HG03280 (cell line): ENCODE measurements at regions not wholly inside any gene's neighbourhood (a gene's known extent, or its start where the extent isn't known, plus 50 kb on each side); places are given as distances from the start of the nearest gene placed in this dataset.

Experiments
- ATAC-seq: cut with Tn5 transposase; IDR thresholded peaks from one replicate; pipeline ENCODE4 v1.9.1; 2021; ENCODE audit warnings: mild to moderate bottlenecking, moderate library complexity; ENCODE audit not compliant: unreplicated experiment

DNA sequence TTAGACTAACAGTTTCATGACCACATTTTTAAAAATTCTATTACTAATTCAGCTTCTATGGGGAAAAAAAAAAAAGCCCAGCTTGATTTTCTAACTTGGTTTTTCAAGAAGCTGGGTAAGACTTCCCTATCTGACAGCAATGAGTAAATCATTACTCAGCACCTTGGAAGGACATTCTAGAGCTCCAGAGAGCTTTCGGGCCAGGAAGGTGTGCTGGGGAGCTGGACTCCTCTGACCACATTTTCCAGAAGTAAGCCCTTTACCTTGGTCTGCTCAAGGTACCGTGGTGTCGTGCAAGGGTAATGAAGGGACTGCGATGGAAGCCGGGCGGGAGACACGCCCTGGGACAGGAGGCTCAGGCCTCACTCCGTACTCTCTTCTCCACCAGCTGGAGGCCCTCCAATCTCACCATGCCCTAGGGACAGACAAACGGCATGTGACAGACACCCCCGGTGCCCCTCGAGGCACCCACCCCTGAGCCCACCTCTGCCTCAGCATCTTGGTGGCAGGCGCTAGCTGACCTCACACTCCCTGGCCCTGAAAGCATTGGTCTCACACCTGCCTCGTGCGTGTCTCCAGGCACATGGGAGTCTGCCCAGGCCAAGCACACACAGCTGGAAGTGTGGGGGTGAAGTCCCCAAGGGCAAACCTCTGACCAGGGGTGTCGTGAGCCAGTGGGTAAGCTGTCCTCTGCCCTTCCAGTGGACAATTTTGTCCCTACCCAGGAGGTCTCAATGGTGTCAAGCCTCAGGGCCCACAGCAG, 152.1 kb downstream of the OAT start:
- ATAC-seq = no peak

DNA sequence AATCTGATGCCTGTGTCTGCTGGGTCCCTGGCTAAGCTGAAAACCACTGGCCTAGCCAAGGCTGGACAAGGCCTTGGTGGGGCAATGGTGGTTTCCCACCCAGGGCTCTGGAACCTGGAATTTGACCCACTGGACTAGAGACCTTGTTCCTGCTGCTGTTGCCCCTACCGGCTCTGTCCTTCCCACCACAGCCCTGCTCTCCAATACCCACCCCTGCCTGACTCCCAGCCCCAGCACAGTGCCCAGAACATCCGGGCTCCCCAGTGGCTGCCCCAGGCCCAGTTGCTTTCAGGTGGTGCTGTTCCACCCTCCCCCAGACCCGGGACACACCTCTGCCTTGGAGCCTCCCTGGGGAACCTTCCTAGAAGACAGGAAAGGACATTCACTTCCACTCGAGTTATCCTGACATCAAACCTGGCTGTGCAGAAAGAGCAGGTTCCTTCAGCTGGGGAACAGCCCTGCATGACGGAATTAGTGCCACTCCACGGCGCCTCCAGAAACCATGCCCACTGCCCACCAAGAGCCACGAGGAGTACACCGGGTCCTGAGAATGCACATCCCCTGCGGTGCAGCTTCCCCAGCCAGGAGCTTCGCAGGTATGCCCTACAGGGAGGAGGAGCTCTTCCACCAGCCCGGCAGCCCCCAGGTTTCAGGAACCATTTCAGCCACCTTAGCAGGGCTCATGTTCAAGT, 152.8 kb downstream of the OAT start:
- ATAC-seq = no peak

DNA sequence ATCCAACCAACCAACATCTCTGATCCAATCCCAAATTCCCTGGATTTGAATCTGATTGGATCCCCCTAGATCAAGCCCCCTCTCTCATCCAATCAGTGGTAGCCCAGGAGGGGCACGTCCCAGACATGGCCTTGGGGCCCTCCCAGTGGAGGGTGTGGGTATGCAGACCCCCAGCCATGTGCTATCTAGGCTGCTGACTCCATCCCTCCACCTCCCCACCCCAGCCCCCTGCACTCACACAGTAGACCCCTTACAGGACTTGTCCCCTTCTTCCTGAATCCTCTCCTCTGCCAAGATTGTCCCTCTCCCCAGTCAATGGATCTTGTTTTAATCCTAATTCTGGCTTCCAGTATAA, 153.4 kb downstream of the OAT start:
- ATAC-seq = no peak

DNA sequence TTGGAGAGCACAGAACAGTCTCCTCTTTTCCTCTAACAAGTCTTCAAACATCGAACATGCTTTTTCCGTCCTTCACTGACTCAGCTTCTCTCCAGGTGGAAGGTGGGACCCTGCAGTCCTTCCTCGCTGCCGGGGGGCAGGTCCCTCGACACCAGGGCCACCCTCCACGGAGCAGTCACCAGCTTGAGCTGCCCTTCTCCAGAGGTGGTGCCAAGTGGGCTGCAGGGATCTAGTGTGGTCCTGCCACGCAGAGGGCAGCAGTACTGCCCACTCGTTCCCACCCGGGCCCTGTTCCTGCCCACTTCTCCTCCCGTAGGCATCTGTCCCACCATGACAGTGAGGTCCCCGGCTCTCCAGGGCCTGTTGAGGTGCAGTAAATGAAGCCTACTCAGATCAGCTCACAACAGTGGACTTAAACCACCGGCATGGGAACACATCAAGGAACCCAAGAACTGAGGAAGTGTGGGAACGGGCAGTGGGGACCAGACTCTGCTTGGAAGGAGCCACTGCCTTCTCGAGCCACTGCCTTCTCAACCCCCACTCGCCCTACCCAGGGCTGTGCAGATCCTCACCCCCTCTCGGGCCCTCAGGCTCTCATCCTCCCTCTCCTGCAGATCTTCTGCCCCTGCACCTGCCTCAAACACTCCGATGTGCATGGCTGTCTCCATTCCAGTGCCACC, 153.9 kb downstream of the OAT start:
- ATAC-seq = no peak

DNA sequence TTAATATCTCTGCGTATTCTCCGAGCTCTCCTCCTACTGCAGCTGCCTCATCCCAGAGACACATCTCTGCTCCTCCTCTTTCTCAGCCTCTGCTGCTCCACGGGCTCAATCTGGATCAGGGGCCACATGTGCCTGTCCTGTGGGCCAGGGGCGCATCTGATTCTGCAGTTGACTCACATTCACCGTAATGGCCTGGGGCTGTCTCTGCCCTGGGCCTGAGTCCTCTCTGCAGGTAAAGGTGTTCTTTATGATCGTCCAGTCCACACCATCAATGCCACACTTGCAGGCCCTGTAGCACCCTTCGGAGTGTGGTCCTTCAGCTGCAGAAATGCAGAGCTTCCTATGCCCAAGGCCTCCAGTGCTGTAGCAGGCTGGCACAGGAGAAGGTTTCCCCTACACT, 154.5 kb downstream of the OAT start:
- ATAC-seq = no peak

DNA sequence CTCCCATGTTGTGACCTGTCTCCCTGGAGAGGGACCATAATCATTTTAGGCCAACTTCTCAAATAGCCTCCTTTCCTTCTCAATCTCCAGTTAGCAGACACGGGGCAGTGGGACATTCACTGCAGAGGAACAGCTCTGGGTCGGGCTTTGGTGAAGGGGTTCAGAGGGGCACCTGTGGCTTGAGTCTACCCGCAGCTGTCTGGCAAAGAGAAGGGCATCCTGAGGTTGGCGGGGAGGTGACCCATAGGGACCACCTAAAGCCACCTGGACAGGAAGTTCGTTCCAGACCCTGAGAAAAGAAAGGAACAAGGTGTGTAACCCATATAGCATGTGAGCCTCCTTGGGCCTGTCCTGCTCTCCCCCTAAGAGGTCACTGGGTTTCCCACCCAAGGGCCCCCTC, 155.0 kb downstream of the OAT start:
- ATAC-seq = no peak

DNA sequence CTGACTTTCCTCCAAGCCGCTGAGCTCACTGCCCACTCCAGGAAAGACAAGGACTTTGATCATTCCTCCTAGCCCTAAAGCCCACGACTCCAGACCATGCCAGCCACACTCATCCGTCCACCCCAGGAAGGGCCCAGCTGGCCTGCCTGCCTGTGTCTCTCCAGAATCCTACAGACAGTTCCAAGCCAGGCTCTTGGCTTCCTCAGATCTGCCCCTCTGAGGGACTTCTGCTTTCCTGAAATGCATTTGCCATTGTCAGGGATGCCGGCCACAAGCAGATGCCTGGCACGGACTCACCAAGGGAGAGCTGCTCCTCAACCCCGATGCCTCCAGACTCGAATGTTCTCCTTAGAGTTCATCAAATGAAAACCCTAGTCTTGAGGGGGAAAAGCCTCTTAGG, 155.8 kb downstream of the OAT start:
- ATAC-seq = no peak

DNA sequence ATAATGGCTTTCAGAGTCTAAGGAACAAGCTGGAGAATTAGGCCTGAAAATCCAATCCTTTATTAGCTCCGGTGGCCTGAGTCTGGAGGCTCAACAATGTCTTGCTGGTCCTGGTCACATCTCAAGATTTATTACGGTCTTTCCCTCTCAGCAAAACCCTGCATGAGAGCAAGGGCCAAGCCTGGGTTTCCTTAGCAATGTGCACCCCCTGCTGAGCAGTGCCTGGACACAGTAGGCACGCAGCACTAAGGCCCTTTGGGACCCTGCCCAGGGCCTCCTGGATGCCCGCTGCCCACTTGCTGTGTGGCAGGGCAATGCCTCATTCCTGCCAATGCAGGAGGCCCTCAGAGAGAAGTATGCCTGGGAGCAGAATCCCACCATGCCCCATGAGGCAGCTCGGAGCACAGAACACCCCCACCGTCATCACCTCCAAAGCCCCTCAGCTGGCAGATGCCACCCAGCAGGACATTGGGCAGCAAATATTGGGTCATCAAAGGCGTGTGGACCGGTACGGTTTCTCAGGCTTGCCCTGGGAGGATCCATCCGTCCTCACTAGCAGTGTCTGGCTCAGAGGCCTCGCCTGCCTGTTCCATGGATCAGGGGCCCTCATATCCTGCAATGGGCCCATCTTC, 156.4 kb downstream of the OAT start:
- ATAC-seq = no peak

DNA sequence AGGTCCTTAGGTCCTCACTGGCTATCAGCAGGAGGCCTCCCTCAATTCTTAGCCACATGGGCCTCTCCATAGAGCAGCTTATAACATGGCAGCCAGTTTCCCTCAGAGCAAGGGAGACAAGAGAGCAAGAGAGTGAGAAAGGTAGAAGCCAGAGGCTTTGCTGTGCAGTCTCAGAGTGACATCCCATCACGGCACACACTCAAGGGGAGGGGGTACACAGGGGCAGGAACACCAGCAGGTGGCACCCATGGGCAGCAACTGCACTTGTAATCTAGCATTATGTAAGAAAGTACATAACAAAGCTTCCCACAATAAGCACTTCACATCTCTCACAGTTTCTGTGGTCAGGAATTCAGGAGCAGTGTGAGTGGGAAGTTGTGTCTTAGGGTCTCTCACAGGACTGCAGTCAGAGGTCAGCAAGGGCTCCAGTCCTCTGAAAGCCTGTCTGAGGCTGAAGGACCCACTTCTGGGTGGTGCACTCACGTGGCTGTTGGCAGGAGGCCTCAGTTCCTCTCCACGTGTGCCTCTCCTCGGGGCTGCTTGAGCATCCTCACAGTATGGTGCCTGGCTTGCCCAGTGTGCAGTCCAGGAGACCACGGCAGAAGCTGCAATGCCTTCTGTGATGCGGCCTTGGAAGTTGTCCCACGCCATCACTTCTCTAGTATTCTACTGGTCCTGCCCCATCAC, 159.4 kb downstream of the OAT start:
- no peak for ATAC-seq

DNA sequence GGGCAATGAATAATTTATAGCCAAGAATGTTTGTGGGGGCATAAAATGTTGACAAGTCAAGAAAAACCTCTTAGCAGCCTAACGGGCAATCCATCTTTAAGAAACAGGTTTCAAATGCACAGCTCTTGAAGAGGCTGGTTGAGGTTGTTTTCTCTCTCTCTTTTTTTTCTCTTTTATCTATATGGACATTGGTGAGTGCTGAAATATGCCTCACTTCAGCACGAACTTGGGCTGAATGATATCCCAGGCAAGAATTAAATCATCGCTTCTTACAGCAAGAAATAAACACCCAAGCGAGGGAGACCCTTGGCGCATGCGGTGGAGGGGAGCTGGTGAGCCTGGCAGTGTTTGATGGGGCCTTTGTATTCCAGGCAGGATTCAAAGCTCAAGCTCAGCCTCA, 160.9 kb downstream of the OAT start:
- no peak for ATAC-seq

DNA sequence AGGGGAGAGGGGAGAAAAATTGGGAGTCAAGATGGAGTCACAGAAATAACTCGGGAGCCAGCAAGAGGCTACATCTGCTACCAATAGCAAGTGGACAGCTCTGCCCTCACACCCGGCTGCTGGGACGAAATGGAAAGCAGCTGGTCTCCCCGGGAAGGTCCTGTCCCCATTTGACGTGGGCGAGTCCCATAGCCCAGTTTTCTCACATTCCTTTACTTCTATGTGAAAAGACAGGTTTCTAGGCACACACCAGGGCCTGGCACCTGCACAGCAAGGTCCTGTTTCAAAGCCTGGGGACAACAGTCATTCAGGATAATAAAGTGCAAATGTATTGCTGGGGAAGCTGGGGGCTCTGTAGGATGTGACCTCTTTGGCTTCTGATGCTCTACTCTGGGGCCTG, 162.6 kb downstream of the OAT start:
- ATAC-seq = no peak

DNA sequence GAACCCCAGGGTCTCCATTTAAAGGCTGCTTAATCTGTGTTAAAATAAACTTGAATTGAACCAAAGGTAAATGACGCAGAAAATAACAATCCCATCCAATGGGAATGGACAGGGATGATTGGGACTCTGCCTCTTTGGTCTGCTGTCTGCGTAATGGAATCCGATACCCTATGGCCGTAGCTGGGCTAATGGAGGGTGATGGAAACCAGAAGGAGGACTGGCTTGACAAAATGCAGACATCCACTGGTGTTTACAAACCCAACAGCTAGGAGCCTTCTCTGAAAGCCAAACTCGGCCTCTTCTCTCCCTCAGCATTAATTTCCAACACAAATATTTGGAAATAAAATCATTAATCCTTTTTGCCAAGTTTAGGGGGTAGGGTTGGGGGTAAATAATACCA, 162.2 kb upstream of the CHST15 start:
- ATAC-seq = no peak

DNA sequence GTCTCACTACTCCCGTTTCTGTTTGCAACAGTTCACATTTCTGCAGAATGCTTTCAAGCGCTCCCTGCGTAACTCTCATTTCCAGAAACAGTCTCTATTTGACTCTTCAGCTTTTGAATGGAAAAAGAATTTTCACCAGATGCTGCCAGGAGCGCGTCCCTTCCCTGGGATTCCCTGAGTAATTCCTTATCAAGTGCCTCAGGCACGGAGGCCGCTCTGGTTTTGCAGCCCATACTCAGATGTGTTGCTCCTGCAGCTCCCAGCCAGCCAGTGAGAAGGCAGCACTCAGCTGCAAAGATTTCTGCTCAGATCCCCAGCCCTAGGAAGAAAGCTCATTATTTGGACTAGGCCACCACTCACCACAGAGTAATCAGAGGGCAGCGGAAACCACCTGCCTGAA, 161.1 kb upstream of the CHST15 start:
- no peak for ATAC-seq

DNA sequence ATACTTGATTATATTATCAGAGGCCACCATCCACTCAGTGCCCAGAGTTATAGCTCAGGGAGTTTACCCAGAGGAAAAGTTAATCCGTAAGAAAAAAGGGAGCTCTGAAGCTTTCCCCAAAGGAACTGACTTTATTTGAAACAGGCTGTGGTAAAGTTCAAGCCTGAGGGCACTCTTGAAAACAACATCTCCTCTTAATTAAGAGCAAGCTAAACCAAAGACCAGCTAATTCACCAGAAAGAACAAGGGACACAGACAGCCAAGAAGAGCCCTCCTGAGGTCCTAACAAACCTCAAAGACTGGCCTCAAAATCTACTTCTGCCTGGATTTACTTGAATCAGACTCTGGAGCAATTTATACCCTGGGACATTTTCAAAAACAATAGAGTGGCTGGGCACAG, 159.6 kb upstream of the CHST15 start:
- no peak for ATAC-seq

DNA sequence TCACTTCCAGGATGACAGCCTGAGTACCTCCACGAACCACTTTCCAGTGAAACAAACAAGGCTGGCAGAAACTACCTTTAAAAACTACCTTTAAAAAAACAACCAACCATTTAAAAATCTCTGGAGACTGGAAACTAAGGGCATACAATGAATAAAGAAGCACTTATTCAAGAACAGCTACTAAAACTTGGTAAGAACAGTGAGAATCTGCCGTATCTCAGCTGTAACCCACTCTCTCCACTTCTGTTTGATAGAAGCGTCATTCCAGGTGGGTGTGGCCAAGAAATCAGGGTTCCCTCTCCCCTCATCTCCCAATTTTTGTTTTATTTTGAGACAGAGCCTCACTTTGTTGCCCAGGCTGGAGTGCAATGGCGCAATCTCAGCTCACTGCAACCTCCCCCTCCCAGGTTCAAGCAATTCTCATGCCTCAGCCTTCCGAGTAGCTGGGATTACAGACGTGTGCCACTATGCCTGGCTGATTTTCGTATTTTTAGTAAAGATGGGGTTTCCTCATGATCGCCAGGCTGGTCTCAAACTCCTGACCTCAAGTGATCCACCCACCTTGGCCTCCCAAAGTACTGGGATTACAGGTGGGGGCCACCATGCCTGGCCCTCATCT, 158.8 kb upstream of the CHST15 start:
- ATAC-seq = no peak

DNA sequence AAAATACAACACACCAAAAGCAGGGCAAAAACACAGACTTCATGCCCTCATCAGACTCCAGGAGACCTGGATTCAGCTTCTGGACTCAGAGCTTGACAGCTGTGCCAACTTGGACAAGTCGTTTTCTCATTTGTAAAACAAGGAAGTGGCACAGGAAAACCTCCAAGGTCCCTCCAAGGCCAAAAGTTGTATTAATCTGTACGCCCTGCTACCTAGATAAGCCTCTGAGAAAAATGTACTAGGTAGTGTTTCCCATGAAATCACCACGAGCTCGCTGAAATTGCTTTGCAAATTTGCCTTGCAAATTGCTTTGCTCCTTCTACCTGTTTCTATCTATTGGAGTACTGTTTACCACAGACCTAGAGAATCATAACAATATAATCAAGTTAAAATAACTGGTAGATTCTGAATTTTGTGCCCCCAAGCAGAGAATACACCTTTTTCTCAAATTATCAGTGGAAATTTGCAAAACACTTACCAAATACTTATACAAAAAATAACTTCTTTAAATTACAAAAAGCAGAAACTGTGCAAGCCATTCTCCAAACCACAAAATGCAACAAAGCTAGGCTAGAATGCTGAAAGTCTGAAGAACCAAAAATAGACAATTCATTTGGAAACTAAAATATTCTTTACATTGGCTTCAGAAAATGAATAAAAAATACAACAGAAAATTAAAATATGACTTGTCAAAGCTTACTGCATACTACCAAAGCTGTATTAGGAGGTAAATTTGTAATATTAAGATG, 158.1 kb upstream of the CHST15 start:
- ATAC-seq = no peak

DNA sequence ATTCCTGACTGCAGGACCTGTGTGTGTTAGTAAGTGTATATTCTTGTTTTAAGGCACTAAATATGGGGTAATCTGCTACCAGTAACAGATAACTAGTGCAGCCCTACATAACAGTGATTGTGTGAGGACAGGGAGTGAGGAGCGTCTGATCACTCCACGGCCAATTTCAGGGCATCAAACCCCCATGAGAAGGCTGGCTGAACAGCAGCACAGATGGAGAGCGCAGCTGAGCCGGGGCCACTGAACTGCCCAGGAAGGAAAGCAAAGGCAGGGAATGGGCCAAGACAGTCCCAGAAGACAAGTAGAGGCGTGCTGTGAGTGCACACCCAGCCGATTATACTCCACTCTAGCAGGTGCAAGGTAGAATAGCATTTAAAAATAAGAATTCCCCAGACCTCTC, 157.1 kb upstream of the CHST15 start:
- ATAC-seq = no peak

DNA sequence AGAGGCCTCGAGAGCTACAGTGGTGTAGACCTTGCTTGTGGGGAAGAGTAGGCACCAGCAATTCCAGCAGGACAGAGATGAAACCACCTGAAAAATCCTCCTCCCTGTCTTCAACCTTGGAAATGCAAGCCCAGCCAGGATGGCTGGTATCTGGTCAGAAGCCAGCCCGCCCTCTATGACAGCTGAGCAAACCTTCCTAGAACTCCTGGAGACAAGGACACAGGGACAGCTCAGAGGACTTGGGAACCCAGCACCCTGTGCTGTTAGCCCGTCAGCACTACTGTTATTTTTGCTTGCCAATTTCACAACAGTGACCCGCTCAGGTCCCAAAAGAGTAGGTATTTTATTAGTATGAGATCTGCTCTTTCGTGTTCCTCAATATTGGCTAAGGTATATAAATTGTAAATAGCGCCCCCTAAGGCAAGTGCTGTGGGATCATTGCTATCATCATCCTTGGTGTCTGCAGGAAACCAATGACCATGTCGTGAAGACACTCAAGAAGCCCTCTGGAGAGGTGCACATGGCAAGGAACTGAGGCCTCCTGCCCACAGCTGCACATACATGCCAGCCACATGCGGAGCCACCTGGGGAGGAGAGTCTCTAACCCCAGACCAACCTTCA, 156.5 kb upstream of the CHST15 start:
- ATAC-seq = no peak

DNA sequence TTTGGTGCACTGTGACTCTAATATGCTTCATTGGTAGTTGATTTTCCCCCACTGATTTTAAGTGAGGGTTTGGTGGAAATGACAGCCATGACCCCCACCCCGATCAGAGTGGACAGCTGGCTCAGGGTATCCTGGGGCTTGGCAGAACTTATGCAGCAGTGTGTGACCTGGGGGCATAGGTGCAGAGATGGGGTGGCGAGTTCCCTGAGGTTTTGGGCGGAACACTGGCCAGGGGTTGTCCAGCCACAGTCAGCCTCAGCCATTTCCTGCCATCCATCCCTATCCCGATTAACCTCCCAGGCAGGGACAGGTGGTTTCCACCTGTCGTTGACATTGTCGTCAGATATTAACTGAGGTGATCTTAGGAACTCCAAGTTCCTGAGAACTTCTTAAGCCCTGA, 155.8 kb upstream of the CHST15 start:
- no peak for ATAC-seq
